Spleen (tissue), 7 donors: ENCODE measurements at regions not wholly inside any gene's neighbourhood (a gene's known extent, or its start where the extent isn't known, plus 50 kb on each side); places are given as distances from the start of the nearest gene placed in this dataset.

Experiments used
- POLR2A ChIP-seq, 3 donors: fragments of 450-650 bp; IDR thresholded peaks; one replicate each; pipeline ENCODE4 v1.5.1; 2017; ENCODE audit warnings: antibody characterized with exemption in 3 of 3, mild to moderate bottlenecking in 1 of 3
- TF ChIP-seq, protein P1 (sequence below), 11 experiments: fragments of 200-600 bp in 7 of 11; fragments of 450-650 bp in 4 of 11; sonication (generic) in 4 of 11; IDR thresholded peaks in 8 of 11; conservative IDR thresholded peaks in 3 of 11; 1 replicate in 7 of 11; 2 replicates in 4 of 11; pipeline versions ENCODE4 v1.4.0 to v1.8.0; 2016 to 2021; ENCODE audit warnings: antibody characterized with exemption in 11 of 11, inconsistent platforms in 4 of 11, mild to moderate bottlenecking in 1 of 11
- donor health status: DM: no; HTN: no; CAD: no; lungs with moderate emphysema.
- donor health status: DM: no; HTN: no; CAD: no.
- donor health status: DM: no; HTN: no; CAD: no.

DNA sequence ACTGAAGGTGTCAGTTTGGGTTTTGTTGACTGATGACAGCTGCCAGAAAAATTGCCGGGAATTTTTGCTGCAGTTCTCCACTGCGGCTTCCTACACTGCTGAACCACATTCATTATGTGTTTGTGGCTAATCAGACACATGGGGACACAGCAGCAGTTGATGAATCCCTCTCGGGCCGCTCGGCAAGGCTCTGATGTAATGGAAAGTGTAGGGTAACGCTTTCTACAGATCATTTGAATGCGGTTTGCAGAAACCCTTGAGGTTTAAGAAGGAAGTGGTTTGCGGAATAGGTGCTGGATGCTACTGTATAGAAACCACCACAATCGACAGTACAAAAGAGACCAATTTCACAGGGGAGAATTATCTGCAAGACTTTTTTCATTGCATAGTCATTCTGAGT is 138.7 kb upstream of the SASH1 start:
- TF ChIP-seq, protein P1, sequence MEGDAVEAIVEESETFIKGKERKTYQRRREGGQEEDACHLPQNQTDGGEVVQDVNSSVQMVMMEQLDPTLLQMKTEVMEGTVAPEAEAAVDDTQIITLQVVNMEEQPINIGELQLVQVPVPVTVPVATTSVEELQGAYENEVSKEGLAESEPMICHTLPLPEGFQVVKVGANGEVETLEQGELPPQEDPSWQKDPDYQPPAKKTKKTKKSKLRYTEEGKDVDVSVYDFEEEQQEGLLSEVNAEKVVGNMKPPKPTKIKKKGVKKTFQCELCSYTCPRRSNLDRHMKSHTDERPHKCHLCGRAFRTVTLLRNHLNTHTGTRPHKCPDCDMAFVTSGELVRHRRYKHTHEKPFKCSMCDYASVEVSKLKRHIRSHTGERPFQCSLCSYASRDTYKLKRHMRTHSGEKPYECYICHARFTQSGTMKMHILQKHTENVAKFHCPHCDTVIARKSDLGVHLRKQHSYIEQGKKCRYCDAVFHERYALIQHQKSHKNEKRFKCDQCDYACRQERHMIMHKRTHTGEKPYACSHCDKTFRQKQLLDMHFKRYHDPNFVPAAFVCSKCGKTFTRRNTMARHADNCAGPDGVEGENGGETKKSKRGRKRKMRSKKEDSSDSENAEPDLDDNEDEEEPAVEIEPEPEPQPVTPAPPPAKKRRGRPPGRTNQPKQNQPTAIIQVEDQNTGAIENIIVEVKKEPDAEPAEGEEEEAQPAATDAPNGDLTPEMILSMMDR (IDR thresholded peaks at IDR 0.05 in 8 of 11, conservative IDR thresholded peaks at IDR 0.05 in 3 of 11), result no peak
- no peak for TF ChIP-seq POLR2A (IDR thresholded peaks at IDR 0.05)
